Nephron (organoid): ENCODE measurements at regions not wholly inside any gene's neighbourhood (a gene's known extent, or its start where the extent isn't known, plus 50 kb on each side); places are given as distances from the start of the nearest gene placed in this dataset.
A peak's percentile ranks its signal among the peaks of the same experiment; 100 is the strongest.

Experiments used
- H3K27ac Mint-ChIP-seq, 3 experiments: 2 replicates each; pipeline ENCODE4 v1.8.0; 2020; ENCODE audit warnings: mixed read lengths in 3 of 3, mild to moderate bottlenecking in 2 of 3, moderate library complexity in 1 of 3
- H3K27me3 Mint-ChIP-seq: 2 replicates; pipeline ENCODE4 v1.8.0; 2021; ENCODE audit warnings: low read depth, mild to moderate bottlenecking, moderate library complexity, mixed read lengths
- H3K36me3 Mint-ChIP-seq: 2 replicates; pipeline ENCODE4 v1.8.0; 2020; ENCODE audit warnings: low read depth, mixed read lengths
- H3K4me1 Mint-ChIP-seq: 2 replicates; pipeline ENCODE4 v1.8.0; 2020; ENCODE audit warnings: mixed read lengths
- H3K4me3 Mint-ChIP-seq, 3 experiments: 2 replicates each; pipeline ENCODE4 v1.8.0; 2020; ENCODE audit warnings: mild to moderate bottlenecking in 3 of 3, mixed read lengths in 3 of 3, moderate library complexity in 2 of 3
- H3K9me3 Mint-ChIP-seq: 2 replicates; pipeline ENCODE4 v1.8.0; 2020; ENCODE audit warnings: mixed read lengths
- CTCF ChIP-seq, 3 experiments: fragments of 200-600 bp; sonication (generic); IDR thresholded peaks; one replicate each; pipeline ENCODE4 v1.5.0; 2021; ENCODE audit warnings: antibody characterized with exemption in 3 of 3; ENCODE audit not compliant: unreplicated experiment in 3 of 3

DNA sequence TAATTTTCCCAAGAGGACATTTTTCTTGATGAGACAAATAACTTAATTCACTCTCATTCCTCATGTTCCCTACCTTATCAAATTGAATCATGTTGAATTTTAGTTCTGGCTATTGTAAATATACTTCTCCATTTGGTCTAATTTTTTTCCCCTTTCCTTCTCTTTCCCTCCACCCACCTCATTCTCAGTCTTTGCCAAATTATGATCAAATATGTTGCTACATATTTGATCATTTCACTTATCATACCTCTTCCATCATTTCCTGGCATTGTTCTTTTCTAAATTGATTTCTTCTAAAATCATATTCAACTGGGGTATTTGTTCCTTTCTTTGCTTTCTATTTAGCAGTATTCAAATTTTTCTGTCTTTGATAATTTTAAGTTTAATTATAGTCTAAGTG is 52.3 kb downstream of the HDGFL1 start:
- Mint-ChIP-seq H3K27me3 (no peaks in the 10 kb centered on the region), H3K27ac (peak overlapping the region in 2 of 3 experiments; percentile 17 to 78), H3K4me3 (no peak overlapping the region), H3K4me1 (peaks cover 17% of the 10 kb centered on the region), H3K36me3 (peaks cover 4% of the 10 kb centered on the region), H3K9me3 (peaks cover 16% of the 10 kb centered on the region)
- no peak for TF ChIP-seq CTCF (IDR thresholded peaks at IDR 0.05; ENCODE audit: unreplicated experiment in 3 of 3)

- H3K4me3 Mint-ChIP-seq = peak overlapping the region in 1 of 3 experiments; percentile 5
- peak overlapping the region; percentile 54 to 83 (median 78) for H3K27ac Mint-ChIP-seq
- H3K36me3 Mint-ChIP-seq = peaks cover 4% of the 10 kb centered on the region
- no peak for TF ChIP-seq CTCF (IDR thresholded peaks at IDR 0.05; ENCODE audit: unreplicated experiment in 3 of 3)
- H3K27me3 Mint-ChIP-seq = no peaks in the 10 kb centered on the region
- peaks cover 17% of the 10 kb centered on the region for H3K4me1 Mint-ChIP-seq
- peaks cover 20% of the 10 kb centered on the region for H3K9me3 Mint-ChIP-seq
Observed at GRCh38 chr6:22622351-22622750, 53.0 kb downstream of the HDGFL1 start.

GRCh38 chr6:22622813-22623212 is 53.4 kb downstream of the HDGFL1 start:
- H3K27ac Mint-ChIP-seq = peak overlapping the region in 2 of 3 experiments; percentile 54 to 78
- H3K4me1 Mint-ChIP-seq = peaks cover 17% of the 10 kb centered on the region
- TF ChIP-seq CTCF (IDR thresholded peaks at IDR 0.05; ENCODE audit: unreplicated experiment in 3 of 3) = no peak
- no peak overlapping the region for H3K4me3 Mint-ChIP-seq
- peaks cover 4% of the 10 kb centered on the region for H3K36me3 Mint-ChIP-seq
- peaks cover 19% of the 10 kb centered on the region for H3K9me3 Mint-ChIP-seq
- H3K27me3 Mint-ChIP-seq = no peaks in the 10 kb centered on the region

DNA sequence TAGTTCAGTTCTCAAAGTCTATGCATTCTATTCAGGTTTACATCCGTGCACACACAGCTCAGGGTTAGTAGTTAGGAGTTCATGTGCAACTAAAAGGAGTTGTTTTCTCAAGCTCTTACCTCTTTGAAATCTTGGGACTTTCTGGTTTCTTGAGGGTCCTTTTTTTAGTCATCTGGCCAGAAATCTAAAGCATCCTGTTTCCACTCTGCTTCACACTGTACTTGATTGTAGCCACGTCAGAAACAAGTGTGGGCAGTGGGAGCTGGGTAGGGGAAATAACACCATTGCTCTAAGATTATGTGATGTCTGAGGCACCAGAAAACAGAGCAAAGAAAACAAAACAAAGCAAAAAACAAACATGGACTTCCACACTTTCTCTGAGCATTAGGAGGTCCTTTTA is 58.3 kb downstream of the HDGFL1 start:
- Mint-ChIP-seq H3K9me3 (peaks cover 14% of the 10 kb centered on the region), H3K4me1 (peaks cover 44% of the 10 kb centered on the region), H3K27me3 (no peaks in the 10 kb centered on the region), H3K36me3 (peaks cover 6% of the 10 kb centered on the region), H3K27ac (no peak overlapping the region), H3K4me3 (no peak overlapping the region)
- TF ChIP-seq CTCF (IDR thresholded peaks at IDR 0.05; ENCODE audit: unreplicated experiment in 3 of 3) = no peak

- Mint-ChIP-seq H3K36me3 (peaks cover 6% of the 10 kb centered on the region), H3K9me3 (peaks cover 14% of the 10 kb centered on the region), H3K4me1 (peaks cover 47% of the 10 kb centered on the region)
Observed at GRCh38 chr6:22631091-22631490, 61.7 kb downstream of the HDGFL1 start.

More at GRCh38 chr6:22631091-22631490, 61.7 kb downstream of the HDGFL1 start:
- no peak overlapping the region for H3K4me3 Mint-ChIP-seq
- peak overlapping the region; percentile 90 to 95 (median 92) for H3K27ac Mint-ChIP-seq
- TF ChIP-seq CTCF (IDR thresholded peaks at IDR 0.05; ENCODE audit: unreplicated experiment in 3 of 3) = no peak
- H3K27me3 Mint-ChIP-seq = no peaks in the 10 kb centered on the region
